ENCODE measurements at regions not wholly inside any gene's neighbourhood (a gene's known extent, or its start where the extent isn't known, plus 50 kb on each side); places are given as distances from the start of the nearest gene placed in this dataset.

- DNase-seq, result no peak
These were observed 299.3 kb upstream of the SALL1 start for GRCh38 chr16:51450376-51450775.

GRCh38 chr16:51449441-51449840, 298.4 kb upstream of the SALL1 start:
- no peak for DNase-seq

- no peak for DNase-seq
These were observed 294.2 kb upstream of the SALL1 start for GRCh38 chr16:51445250-51445649.

GRCh38 chr16:51443934-51444333, 292.9 kb upstream of the SALL1 start:
- DNase-seq, result no peak

GRCh38 chr16:51442141-51442870, 291.2 kb upstream of the SALL1 start:
- no peak for DNase-seq

GRCh38 chr16:51440131-51440889, 289.2 kb upstream of the SALL1 start:
- DNase-seq, result no peak

- DNase-seq, result no peak
These were observed 288.2 kb upstream of the SALL1 start for GRCh38 chr16:51439271-51439670.

GRCh38 chr16:51436742-51437141, 285.7 kb upstream of the SALL1 start:
- DNase-seq, result no peak

GRCh38 chr16:51434567-51435198, 283.6 kb upstream of the SALL1 start:
- DNase-seq, result no peak

GRCh38 chr16:51433599-51433998, 282.5 kb upstream of the SALL1 start:
- no peak for DNase-seq

GRCh38 chr16:51431517-51432241, 280.6 kb upstream of the SALL1 start:
- no peak for DNase-seq

GRCh38 chr16:51430716-51431369, 279.8 kb upstream of the SALL1 start:
- no peak for DNase-seq

GRCh38 chr16:51429041-51429440, 278.0 kb upstream of the SALL1 start:
- DNase-seq, result no peak

- no peak for DNase-seq
These were observed 276.0 kb upstream of the SALL1 start for GRCh38 chr16:51427085-51427484.

GRCh38 chr16:51426276-51426675, 275.2 kb upstream of the SALL1 start:
- no peak for DNase-seq

GRCh38 chr16:51420247-51420646, 269.2 kb upstream of the SALL1 start:
- DNase-seq, result no peak

GRCh38 chr16:51419768-51420167, 268.7 kb upstream of the SALL1 start:
- DNase-seq, result no peak

GRCh38 chr16:51418258-51418657, 267.2 kb upstream of the SALL1 start:
- DNase-seq, result no peak

- DNase-seq, result no peak
These were observed 265.9 kb upstream of the SALL1 start for GRCh38 chr16:51416926-51417325.

GRCh38 chr16:51410125-51410524, 259.1 kb upstream of the SALL1 start:
- no peak for DNase-seq

GRCh38 chr16:51409001-51409675, 258.1 kb upstream of the SALL1 start:
- no peak for DNase-seq

GRCh38 chr16:51408357-51408756, 257.3 kb upstream of the SALL1 start:
- DNase-seq, result no peak
